OCI-LY3 (cell line): ENCODE measurements at regions not wholly inside any gene's neighbourhood (a gene's known extent, or its start where the extent isn't known, plus 50 kb on each side); places are given as distances from the start of the nearest gene placed in this dataset.
"Not testable (repeated sequence)": the region's sequence is repeated elsewhere in the genome, so short reads cannot be mapped to it uniquely, and the experiment has no call there.

Experiments
- EZH2phosphoT487 ChIP-seq: fragments of 200-600 bp; shearing (Covaris generic); IDR thresholded peaks from 2 replicates; pipeline ENCODE4 v1.6.1; 2018; ENCODE audit warnings: antibody characterized with exemption, mixed run types, low read depth
- TF ChIP-seq, protein P1 (sequence below): fragments of 200-600, 300-600 bp; sonication (generic); IDR thresholded peaks from 2 replicates; pipeline ENCODE4 v1.5.1; 2014; ENCODE audit warnings: antibody characterized with exemption, low read length, low read depth

DNA sequence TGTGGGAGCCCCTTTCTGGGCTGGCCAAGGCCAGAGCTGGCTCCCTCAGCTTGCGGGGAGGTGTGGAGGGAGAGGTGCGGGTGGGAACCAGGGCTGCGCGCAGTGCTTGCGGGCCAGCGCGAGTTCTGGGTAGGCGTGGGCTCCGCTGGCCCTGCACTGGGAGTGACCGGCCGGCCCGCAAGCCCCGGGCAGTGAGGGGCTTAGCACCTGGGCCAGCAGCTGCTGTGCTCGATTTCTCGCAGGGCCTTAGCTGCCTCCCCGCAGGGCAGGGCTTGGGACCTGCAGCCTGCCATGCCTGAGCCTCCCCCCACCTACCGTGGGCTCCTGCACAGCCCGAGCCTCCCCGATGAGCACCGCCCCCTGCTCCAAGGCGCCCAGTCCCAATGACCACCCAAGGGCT lies 56.0 kb upstream of the CACNA2D1 start:
- TF ChIP-seq EZH2phosphoT487 = not testable (repeated sequence)
- TF ChIP-seq, protein P1, sequence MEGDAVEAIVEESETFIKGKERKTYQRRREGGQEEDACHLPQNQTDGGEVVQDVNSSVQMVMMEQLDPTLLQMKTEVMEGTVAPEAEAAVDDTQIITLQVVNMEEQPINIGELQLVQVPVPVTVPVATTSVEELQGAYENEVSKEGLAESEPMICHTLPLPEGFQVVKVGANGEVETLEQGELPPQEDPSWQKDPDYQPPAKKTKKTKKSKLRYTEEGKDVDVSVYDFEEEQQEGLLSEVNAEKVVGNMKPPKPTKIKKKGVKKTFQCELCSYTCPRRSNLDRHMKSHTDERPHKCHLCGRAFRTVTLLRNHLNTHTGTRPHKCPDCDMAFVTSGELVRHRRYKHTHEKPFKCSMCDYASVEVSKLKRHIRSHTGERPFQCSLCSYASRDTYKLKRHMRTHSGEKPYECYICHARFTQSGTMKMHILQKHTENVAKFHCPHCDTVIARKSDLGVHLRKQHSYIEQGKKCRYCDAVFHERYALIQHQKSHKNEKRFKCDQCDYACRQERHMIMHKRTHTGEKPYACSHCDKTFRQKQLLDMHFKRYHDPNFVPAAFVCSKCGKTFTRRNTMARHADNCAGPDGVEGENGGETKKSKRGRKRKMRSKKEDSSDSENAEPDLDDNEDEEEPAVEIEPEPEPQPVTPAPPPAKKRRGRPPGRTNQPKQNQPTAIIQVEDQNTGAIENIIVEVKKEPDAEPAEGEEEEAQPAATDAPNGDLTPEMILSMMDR = not testable (repeated sequence)
